Activated effector memory CD4-positive, alpha-beta T cell treated with anti-CD3 and anti-CD28 coated beads, Interleukin-2, amount 50 U/mL, for 16 hours (primary cell): ENCODE measurements at regions not wholly inside any gene's neighbourhood (a gene's known extent, or its start where the extent isn't known, plus 50 kb on each side); places are given as distances from the start of the nearest gene placed in this dataset.

Experiments
- DNase-seq: peaks from one replicate; pipeline ENCODE4 v3.0.0-alpha.2; 2020

GRCh38 chr7:23981758-23982157, 271.7 kb downstream of the STK31 start:
- no peak for DNase-seq

- no peak for DNase-seq
These were observed 278.5 kb upstream of the NPY start for GRCh38 chr7:24005517-24005916.

GRCh38 chr7:24010495-24010894, 273.5 kb upstream of the NPY start:
- DNase-seq = no peak

- DNase-seq = no peak
These were observed 266.5 kb upstream of the NPY start for GRCh38 chr7:24017519-24017918.

DNA sequence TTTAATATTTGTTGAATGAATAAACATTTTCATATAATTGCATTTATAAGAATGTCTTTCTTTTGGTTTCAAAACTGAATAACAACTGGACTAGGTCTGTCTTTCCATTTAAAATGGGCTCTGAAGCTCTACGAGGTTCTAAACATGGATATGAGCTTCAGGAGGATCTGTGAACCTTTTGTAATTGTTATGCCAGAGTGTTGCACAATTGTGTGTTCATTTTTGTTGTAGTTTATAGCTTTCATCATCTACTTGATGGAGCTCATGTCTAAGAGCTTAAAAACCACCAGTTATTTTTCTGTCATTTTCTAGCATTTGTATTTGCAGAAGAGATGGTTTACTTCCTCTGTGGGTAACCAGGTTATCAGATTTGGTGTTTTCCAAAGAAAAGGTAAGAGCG, 265.7 kb upstream of the NPY start:
- DNase-seq = no peak

GRCh38 chr7:24019841-24020240, 264.1 kb upstream of the NPY start:
- DNase-seq = no peak

DNA sequence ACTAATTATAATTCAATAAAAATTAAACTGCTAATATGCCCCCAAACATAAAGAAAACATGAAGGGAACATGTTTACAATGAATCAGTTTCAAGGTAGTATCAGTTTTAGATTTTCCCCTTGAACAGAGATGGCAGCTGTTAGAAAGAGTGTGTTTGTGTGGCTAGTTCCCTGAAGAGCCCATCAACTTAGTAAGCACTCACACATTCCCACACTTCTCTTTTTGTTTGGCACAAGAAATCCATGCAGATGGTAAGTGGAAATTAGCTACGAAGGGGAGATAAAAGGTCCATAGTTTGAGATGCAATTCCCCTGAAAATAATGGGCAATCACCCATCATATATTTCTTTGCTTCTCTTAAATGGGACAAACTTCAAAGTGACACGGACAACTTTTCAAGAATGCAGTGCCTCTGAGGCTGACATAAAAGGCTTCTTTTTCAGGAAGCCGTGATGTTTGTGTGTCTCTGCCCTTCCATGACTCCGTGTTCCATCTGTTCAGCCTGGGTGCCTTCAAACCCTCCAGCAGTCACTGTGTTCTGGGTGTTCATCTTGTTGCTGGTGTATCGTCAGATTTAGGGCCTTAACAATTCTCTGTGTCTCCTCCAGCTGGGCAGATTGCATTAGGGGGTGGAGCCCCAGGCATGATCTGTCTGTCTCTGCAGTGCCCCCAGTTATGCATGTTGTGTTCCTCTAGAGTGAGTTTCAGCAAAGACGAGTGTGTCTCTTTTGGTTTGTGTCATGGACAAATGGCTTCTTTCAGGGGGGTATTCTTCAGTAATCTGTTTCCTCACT, 259.5 kb upstream of the NPY start:
- DNase-seq = no peak

- no peak for DNase-seq
These were observed 258.9 kb upstream of the NPY start for GRCh38 chr7:24025094-24025493.

- DNase-seq = no peak
These were observed 258.2 kb upstream of the NPY start for GRCh38 chr7:24025765-24026164.

DNA sequence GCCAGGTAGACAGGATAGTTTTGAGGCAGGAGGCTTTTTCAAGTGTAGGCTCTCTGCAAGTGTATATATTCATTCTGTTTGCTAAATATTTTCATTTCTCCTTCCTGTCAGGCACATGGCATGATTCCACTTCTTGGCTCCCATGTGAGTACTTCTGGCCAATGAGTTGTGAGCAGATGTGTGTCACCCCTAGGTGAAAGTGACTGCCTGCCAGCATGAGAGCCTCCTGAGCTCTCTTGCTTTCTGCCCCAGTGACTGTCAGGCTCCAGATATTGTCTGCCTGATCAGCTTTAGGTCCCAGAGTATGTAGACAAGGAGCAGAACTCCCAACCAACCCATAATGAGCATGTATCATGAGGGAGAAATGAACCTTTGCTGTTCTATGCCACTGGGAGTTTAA, 257.6 kb upstream of the NPY start:
- no peak for DNase-seq

GRCh38 chr7:24029068-24029467, 254.9 kb upstream of the NPY start:
- DNase-seq = no peak

GRCh38 chr7:24034251-24034650, 249.7 kb upstream of the NPY start:
- no peak for DNase-seq

- DNase-seq = no peak
These were observed 248.5 kb upstream of the NPY start for GRCh38 chr7:24035366-24036032.

GRCh38 chr7:24036033-24036412, 248.0 kb upstream of the NPY start:
- DNase-seq = no peak

DNA sequence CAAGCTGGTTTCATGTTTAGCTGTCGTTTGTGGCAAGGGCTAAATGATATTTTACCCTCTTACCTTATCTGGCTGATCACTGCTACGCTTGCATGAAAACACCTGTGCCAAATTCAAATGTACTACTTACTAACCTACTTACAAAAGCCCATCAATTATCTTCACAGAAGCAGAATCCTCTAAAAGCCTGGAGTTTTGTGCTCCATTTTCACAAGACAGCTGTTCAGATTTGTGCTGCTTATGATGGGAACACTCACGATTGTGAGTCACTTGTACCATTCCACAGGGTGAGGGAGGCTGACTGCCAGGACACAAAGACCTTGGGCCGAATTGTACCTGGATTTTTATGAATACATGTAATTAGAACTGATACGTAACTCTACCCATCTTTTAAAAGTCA, 245.0 kb upstream of the NPY start:
- no peak for DNase-seq

GRCh38 chr7:24039991-24040624, 243.9 kb upstream of the NPY start:
- DNase-seq = no peak

DNA sequence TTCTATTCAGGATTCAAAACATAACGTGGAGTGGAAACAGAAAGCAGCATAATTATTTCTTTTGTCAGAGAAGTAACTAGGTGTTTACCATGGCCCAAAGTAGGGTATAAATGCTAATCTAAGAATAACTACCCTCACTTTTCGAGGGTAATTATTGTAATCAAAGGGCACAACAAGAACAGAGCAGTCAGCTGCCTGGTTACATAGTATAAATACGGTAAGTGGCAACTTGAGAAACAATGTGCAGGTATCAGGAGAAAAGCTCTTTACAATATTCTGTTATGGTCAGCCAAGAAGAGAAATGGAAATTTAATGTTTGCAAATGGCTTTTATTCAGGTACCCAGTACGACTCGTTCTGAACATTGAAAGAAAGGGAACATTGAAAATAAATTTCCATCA, 242.0 kb upstream of the NPY start:
- DNase-seq = no peak

GRCh38 chr7:24049296-24049695, 234.7 kb upstream of the NPY start:
- DNase-seq = no peak

GRCh38 chr7:24050991-24051560, 232.9 kb upstream of the NPY start:
- no peak for DNase-seq

- no peak for DNase-seq
These were observed 232.3 kb upstream of the NPY start for GRCh38 chr7:24051651-24052050.

DNA sequence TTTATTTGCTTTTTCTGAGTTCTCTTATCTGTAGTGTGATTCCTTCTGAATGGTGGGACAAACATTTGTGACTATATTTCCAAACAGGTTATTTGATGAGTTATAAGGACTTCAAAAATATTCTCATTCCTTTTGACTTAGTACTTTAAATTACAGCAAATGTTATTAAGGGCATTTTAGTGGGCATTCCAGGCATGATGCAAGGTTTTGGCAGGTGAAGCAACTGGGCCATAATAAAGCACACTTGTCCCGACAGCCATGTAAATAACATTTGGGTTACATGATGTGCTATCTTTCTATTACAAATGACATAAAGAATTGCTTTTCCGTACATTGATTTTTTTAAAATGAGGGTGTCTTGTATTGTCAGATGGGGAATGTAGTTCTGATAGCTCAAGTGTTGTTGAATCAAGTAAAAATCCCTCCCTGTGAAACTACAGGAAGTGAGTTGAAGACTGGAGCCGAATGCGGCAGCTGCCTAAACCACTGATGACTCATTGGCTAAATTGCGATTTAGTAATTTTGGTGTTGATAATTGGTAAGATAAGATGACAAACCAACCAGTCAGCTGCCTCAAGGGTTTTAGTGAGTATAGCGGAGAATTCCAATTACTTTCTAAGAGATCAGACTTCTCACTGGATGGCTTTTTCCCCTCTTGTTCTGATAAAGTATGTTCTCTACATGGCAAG, 231.3 kb upstream of the NPY start:
- no peak for DNase-seq

- no peak for DNase-seq
These were observed 229.8 kb upstream of the NPY start for GRCh38 chr7:24054236-24054635.

- no peak for DNase-seq
These were observed 226.7 kb upstream of the NPY start for GRCh38 chr7:24057243-24057642.
